T-helper 9 cell (primary cell): ENCODE measurements at regions not wholly inside any gene's neighbourhood (a gene's known extent, or its start where the extent isn't known, plus 50 kb on each side); places are given as distances from the start of the nearest gene placed in this dataset.
"Not testable (repeated sequence)": the region's sequence is repeated elsewhere in the genome, so short reads cannot be mapped to it uniquely, and the experiment has no call there.

Experiments used
- DNase-seq: peaks from one replicate; pipeline ENCODE4 v3.0.0-alpha.2; 2020

GRCh38 chr16:72453856-72454255, 281.9 kb upstream of the PMFBP1 start:
- not testable (repeated sequence) for DNase-seq

GRCh38 chr16:72444696-72445095, 272.7 kb upstream of the PMFBP1 start:
- DNase-seq = no peak

GRCh38 chr16:72443809-72444208, 271.9 kb upstream of the PMFBP1 start:
- no peak for DNase-seq

GRCh38 chr16:72442385-72443158, 270.6 kb upstream of the PMFBP1 start:
- no peak for DNase-seq

GRCh38 chr16:72437891-72438290, 265.9 kb upstream of the PMFBP1 start:
- no peak for DNase-seq

- no peak for DNase-seq
These were observed 262.2 kb upstream of the PMFBP1 start for GRCh38 chr16:72434159-72434558.

- no peak for DNase-seq
These were observed 258.2 kb upstream of the PMFBP1 start for GRCh38 chr16:72430121-72430520.

GRCh38 chr16:72429671-72430081, 257.7 kb upstream of the PMFBP1 start:
- no peak for DNase-seq

- DNase-seq = no peak
These were observed 256.9 kb upstream of the PMFBP1 start for GRCh38 chr16:72428681-72429376.

GRCh38 chr16:72427783-72428331, 255.9 kb upstream of the PMFBP1 start:
- no peak for DNase-seq

GRCh38 chr16:72427051-72427782, 255.3 kb upstream of the PMFBP1 start:
- no peak for DNase-seq

- no peak for DNase-seq
These were observed 254.4 kb upstream of the PMFBP1 start for GRCh38 chr16:72426386-72426785.

- DNase-seq = no peak
These were observed 253.8 kb upstream of the PMFBP1 start for GRCh38 chr16:72425571-72426341.

GRCh38 chr16:72424757-72425156, 252.8 kb upstream of the PMFBP1 start:
- no peak for DNase-seq

- DNase-seq = no peak
These were observed 250.4 kb upstream of the PMFBP1 start for GRCh38 chr16:72422308-72422897.

GRCh38 chr16:72419638-72420037, 247.7 kb upstream of the PMFBP1 start:
- no peak for DNase-seq

GRCh38 chr16:72415379-72415778, 243.4 kb upstream of the PMFBP1 start:
- no peak for DNase-seq

- DNase-seq = no peak
These were observed 238.5 kb upstream of the PMFBP1 start for GRCh38 chr16:72410492-72410891.

GRCh38 chr16:72409423-72409822, 237.5 kb upstream of the PMFBP1 start:
- no peak for DNase-seq

- DNase-seq = no peak
These were observed 234.4 kb upstream of the PMFBP1 start for GRCh38 chr16:72406390-72406789.

GRCh38 chr16:72404299-72404698, 232.3 kb upstream of the PMFBP1 start:
- no peak for DNase-seq

- DNase-seq = no peak
These were observed 229.1 kb upstream of the PMFBP1 start for GRCh38 chr16:72401084-72401361.
